Stimulated activated CD8-positive, alpha-beta memory T cell treated with anti-CD3 and anti-CD28 coated beads, Interleukin-15, amount 100 ng/mL, for 24 hours (primary cell): ENCODE measurements at regions not wholly inside any gene's neighbourhood (a gene's known extent, or its start where the extent isn't known, plus 50 kb on each side); places are given as distances from the start of the nearest gene placed in this dataset.
"Not testable (repeated sequence)": the region's sequence is repeated elsewhere in the genome, so short reads cannot be mapped to it uniquely, and the experiment has no call there.

Experiments used
- DNase-seq: peaks from one replicate; pipeline ENCODE4 v3.0.0-alpha.2; 2020; ENCODE audit warnings: low read depth

- no peak for DNase-seq
These were observed 67.0 kb upstream of the SERP2 start for GRCh38 chr13:44306371-44307192.

DNA sequence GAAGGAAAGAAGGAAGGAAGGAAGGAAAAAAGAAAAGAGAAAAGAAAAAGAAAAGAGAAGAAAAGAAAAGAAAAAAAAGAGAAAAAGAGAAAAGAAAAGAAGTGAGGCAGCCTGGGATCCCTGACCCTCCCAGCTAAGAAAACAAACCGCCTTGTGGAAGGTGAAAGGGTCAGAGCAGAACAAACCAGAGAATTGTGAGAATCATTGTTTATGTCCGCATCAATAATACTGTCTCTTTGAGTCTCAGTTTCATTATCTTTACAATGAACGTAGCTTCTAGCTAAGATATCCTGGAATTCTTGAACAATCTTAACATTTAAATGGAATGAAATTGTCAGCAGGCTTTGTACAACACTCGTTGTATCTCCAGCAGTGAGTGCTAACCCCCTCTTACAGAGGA, 66.4 kb upstream of the SERP2 start:
- no peak for DNase-seq

GRCh38 chr13:44307844-44308243, 65.8 kb upstream of the SERP2 start:
- DNase-seq, result no peak

DNA sequence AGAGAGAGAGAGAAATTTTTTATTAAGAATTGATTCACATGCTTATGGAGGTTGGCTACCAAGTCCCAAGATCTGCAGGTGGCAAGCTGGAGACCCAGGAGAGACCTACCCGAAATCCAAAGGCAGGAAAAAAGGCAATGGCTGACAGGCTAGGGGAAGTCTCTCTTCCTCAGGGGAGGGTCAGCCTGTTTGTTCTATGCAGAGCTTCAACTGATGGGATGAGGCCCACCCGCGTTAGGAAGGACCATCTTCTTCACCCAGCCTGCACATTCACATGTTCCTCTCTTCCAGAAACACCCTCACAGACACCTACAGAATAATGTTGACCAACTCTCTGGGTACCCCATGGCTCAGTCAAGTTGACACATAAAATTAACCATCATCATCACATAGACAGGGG, 65.3 kb upstream of the SERP2 start:
- no peak for DNase-seq

DNA sequence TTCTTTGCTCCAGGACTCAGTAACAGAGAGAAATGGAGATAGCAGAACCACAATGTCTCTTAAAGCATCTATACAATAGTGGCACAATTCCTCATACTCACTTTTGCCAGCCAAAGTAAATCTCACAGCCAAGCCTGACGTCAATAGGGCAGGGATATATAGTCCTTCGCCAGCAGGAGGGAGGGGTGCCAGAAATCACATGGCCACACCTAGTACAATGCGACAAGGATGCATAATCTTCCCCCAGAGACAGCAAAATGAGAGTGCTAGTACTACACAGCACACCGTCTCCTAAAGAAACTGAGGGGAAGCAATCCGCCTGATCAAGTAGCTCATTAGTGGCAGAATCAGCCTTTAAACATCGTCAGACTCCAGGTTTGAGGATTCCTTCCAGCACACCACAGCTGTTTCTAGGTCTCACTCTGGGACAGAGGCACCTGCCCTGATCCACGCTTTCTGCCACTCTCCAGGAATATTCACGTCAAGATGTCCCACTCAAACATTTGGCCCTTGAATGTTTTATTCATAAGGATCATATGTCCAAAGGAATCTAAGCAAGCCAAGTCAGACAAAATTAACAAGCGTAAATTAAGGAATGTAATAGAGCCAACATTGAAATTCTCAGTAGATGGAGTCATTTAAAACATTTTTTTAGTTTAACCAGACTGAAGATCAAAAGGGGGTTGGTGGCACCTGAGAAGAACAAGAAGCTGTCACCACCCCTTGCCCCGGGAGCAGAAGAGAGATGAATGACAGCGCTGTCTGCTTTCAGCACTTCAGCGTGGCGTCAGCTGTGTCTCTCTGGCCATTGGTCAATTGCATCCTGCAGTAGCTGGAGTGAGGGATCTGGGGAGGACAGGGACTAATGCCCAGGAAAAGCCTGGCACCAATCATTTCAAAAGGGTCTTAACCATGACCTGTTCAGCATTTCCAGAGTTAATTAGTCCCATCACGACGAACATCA, 63.5 kb upstream of the SERP2 start:
- DNase-seq, result no peak

DNA sequence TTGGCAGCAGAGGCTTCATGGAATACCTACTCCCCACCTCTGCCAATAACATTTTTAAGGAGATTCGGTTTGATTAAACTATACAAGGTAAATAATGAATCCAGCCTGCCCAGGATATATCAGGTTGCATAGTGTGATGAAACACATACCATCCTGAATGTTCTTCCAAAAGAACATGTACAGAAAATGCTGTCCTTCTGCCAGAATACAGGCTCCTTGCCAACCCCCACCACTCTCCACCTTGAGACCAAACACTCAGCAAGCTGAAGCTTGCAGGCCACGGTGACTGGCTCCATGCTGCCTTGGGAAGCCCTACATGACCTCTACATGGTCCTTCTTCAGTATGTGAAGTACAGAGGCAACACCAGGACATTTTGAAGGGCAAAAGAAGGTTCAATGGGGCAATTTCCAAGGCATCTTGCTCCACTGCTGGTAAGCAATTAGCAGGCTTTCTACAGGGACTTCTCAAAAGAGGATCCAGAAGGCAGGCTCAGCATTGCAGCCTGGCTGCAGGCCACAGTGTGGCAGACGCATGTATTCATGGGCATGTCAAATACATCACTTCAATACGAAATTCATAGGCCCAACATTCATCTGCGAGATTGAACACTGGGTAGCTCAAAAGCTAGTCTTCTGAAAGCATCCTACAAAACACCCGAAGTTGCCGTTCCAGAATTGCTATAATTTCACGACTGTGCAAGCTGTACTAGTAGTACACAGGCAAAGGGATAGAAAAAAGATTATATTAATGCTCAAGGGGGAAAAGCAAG, 62.4 kb upstream of the SERP2 start:
- DNase-seq, result no peak

DNA sequence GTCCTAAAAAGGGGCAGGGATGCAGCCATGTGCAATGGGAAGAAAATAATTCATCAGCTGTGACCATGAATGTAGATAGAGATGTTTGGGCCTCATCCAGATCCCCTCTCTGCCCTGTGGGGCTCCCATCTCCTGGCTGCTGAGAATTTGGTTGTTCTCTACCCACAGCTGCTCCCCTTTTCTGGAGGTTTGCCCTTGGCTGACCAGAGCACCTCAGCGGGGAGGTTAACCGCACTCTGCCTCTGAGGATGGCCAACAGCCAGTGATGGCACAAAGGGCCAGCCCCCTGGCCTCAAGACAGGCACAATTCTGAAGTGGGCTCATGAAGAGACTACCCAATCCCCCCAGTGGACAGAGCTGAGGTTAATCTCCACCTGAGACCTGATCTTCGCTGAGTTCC, 61.5 kb upstream of the SERP2 start:
- no peak for DNase-seq

- DNase-seq, result no peak
These were observed 60.6 kb upstream of the SERP2 start for GRCh38 chr13:44312834-44313551.

- no peak for DNase-seq
These were observed 60.0 kb upstream of the SERP2 start for GRCh38 chr13:44313674-44314073.

- DNase-seq, result not testable (repeated sequence)
These were observed 59.5 kb upstream of the SERP2 start for GRCh38 chr13:44314160-44314559.

GRCh38 chr13:44317752-44318151, 55.9 kb upstream of the SERP2 start:
- no peak for DNase-seq

GRCh38 chr13:44318161-44318560, 55.5 kb upstream of the SERP2 start:
- no peak for DNase-seq

DNA sequence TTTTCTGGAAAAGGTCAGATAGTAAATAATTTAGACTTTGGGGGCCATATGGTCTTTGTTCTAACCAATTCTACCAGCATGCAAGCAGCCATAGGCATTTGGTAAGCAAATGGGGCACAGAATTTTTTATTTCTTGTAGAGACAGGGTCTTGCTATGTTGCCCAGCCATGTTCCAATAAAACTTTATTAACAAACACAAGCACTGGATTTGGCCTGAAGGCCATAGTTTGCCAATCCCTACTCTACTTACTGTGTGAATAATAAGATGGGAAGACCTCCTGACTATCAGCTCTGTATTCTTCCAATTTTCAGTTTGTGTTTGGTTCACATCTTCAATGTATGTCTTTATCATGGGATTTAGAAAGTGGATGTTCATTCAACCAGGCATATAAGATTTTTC, 53.0 kb upstream of the SERP2 start:
- no peak for DNase-seq

GRCh38 chr13:44321961-44322360, 51.7 kb upstream of the SERP2 start:
- no peak for DNase-seq

- DNase-seq, result no peak
These were observed 50.7 kb upstream of the SERP2 start for GRCh38 chr13:44322928-44323327.

DNA sequence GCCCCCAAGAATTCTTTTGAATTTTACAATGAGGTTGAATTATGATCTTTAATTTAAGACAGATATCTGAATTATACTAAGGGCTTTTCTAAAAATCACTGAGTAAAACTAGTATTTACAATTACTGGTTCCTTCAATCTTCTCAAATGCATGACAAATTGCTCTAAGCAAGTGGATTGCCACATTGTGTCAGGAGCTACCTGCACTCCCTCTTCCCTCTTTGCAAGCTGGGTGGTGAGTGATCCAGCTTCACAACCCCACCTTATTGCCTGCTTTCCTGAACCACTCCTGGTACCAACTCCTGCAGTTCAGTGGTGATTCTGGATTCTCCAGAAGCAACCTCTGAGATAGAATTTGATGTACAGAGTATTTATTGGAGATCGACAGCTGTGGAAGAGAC, 49.9 kb upstream of the SERP2 start:
- DNase-seq, result no peak
